Neuronal stem cell (in vitro differentiated cells): ENCODE measurements at regions not wholly inside any gene's neighbourhood (a gene's known extent, or its start where the extent isn't known, plus 50 kb on each side); places are given as distances from the start of the nearest gene placed in this dataset.
A peak's percentile ranks its signal among the peaks of the same experiment; 100 is the strongest.

Source experiments
- DNase-seq: peaks from one replicate; pipeline ENCODE4 v3.0.0-alpha.2; 2013; ENCODE audit warnings: low spot score
- H2AFZ ChIP-seq: one replicate; pipeline ENCODE4 v1.6.1; 2013; ENCODE audit warnings: mild to moderate bottlenecking, low read length, inconsistent platforms
- H2AK5ac ChIP-seq: 2 replicates; pipeline ENCODE4 v1.6.1; 2013; ENCODE audit warnings: low read depth, mild to moderate bottlenecking, inconsistent platforms, low read length, moderate library complexity, mixed read lengths
- H2BK120ac ChIP-seq: 2 replicates; pipeline ENCODE4 v1.6.1; 2013; ENCODE audit warnings: low read depth, mild to moderate bottlenecking, inconsistent platforms, low read length, moderate library complexity, mixed read lengths
- H2BK12ac ChIP-seq: one replicate; pipeline ENCODE4 v1.6.1; 2013; ENCODE audit warnings: low read length, inconsistent platforms
- H2BK15ac ChIP-seq: 2 replicates; pipeline ENCODE4 v1.6.1; 2013; ENCODE audit warnings: mild to moderate bottlenecking, low read length, inconsistent platforms, mixed read lengths
- H2BK5ac ChIP-seq: one replicate; pipeline ENCODE4 v1.6.1; 2013; ENCODE audit warnings: inconsistent platforms, mild to moderate bottlenecking, low read length, moderate library complexity
- H3K14ac ChIP-seq: one replicate; pipeline ENCODE4 v1.6.1; 2013; ENCODE audit warnings: low read length, inconsistent platforms
- H3K18ac ChIP-seq: 2 replicates; pipeline ENCODE4 v1.6.1; 2013; ENCODE audit warnings: low read length, inconsistent platforms
- H3K23ac ChIP-seq: 2 replicates; pipeline ENCODE4 v1.6.1; 2013; ENCODE audit warnings: low read depth, mild to moderate bottlenecking, mixed read lengths, low read length, inconsistent platforms; ENCODE audit not compliant: poor library complexity
- H3K27ac ChIP-seq: replicated peaks from 3 replicates; pipeline ENCODE4 v1.5.1; 2013; ENCODE audit warnings: low read length, inconsistent platforms
- H3K27me3 ChIP-seq, 3 experiments: 2 replicates each; pipeline ENCODE4 v1.6.1; 2013; ENCODE audit warnings: low read length in 3 of 3, mild to moderate bottlenecking in 2 of 3, inconsistent platforms in 1 of 3, low read depth in 1 of 3, mixed read lengths in 1 of 3, moderate library complexity in 1 of 3; ENCODE audit not compliant: control insufficient read depth in 3 of 3, insufficient read depth in 3 of 3
- H3K36me3 ChIP-seq, 2 donors: replicated peaks in 1 of 2; 2 replicates each; pipeline ENCODE4 v1.6.1; 2013; ENCODE audit warnings: low read length in 2 of 2; ENCODE audit not compliant: control insufficient read depth in 2 of 2, insufficient read depth in 2 of 2
- H3K4ac ChIP-seq: 2 replicates; pipeline ENCODE4 v1.6.1; 2013; ENCODE audit warnings: inconsistent platforms, mild to moderate bottlenecking, low read length, moderate library complexity
- H3K4me1 ChIP-seq, 2 donors: 1 replicate in 1 of 2; 2 replicates in 1 of 2; pipeline ENCODE4 v1.6.1; 2013; ENCODE audit warnings: low read length in 2 of 2, low read depth in 1 of 2; ENCODE audit not compliant: control insufficient read depth in 2 of 2, insufficient read depth in 1 of 2
- H3K4me2 ChIP-seq: one replicate; pipeline ENCODE4 v1.6.1; 2013; ENCODE audit warnings: mild to moderate bottlenecking, low read length, inconsistent platforms; ENCODE audit not compliant: insufficient read depth, poor library complexity, severe bottlenecking
- H3K4me3 ChIP-seq, 2 donors: 2 replicates each; pipeline ENCODE4 v1.5.1; 2013; ENCODE audit warnings: low read length in 2 of 2, mild to moderate bottlenecking in 2 of 2, inconsistent platforms in 1 of 2, moderate library complexity in 1 of 2
- H3K79me1 ChIP-seq: one replicate; pipeline ENCODE4 v1.6.1; 2013; ENCODE audit warnings: low read depth, mild to moderate bottlenecking, inconsistent platforms, low read length, moderate library complexity
- H3K9ac ChIP-seq: one replicate; pipeline ENCODE4 v1.6.1; 2013; ENCODE audit warnings: mild to moderate bottlenecking, low read depth, low read length, inconsistent platforms; ENCODE audit not compliant: poor library complexity
- H3K9me3 ChIP-seq, 2 donors: replicated peaks in 1 of 2; 2 replicates each; pipeline versions ENCODE3 to v1.6.1; 2013; ENCODE audit warnings: low read length in 2 of 2, mild to moderate bottlenecking in 2 of 2, inconsistent platforms in 1 of 2, low read depth in 1 of 2, mixed read lengths in 1 of 2, moderate library complexity in 1 of 2; ENCODE audit not compliant: control insufficient read depth in 2 of 2, insufficient read depth in 1 of 2
- H4K8ac ChIP-seq: one replicate; pipeline ENCODE4 v1.6.1; 2013; ENCODE audit warnings: low read depth, mild to moderate bottlenecking, inconsistent platforms, low read length, moderate library complexity
- H4K91ac ChIP-seq: one replicate; pipeline ENCODE4 v1.6.1; 2013; ENCODE audit warnings: low read length, low read depth, mild to moderate bottlenecking, inconsistent platforms; ENCODE audit not compliant: poor library complexity
- WGBS, 2 donors: extraction: QIAGEN DNeasy Blood & Tissue Kit; methylation state at CpG; one replicate each; pipeline ENCODE4 v1.1.7; 2013; ENCODE audit warnings: missing lambda C conversion rate in 2 of 2, mixed read lengths in 1 of 2; ENCODE audit not compliant: insufficient read length in 2 of 2, insufficient replicate concordance in 1 of 2; ENCODE audit errors: extremely low coverage in 2 of 2; 5-methylcytosine and 5-hydroxymethylcytosine counted together

DNA sequence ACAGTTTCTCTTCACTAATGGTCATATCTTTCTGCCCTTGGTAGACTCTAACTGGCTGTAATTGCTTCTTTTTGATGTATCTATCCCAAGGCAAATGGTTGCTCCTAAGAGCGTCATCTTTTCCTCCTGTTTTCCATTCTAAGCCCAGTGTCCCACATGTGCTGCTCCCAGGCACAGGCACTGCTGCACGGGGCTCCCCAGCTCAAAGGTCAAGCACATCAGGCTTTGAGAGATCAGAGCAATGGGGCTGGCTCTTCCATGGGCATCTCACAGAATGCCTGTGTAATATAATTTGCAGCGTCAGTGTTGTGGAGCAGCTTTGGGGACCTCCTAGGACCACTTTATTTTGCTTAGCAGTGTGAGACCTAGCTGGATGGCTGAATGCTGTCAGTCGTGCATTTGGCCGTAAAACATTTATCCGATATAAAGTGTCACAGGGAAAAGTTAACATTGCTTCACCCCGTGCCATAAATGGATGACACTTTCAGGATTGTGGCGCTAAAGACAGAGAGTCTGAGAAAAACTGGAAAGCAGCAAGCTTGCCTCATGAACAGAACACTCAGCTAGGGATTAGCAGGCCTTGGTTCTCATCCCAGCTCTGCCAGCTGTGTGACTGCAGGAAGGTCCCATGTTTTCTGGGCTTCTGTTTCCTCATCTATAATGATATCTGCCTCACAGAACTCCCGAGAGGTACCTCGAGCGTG lies 277.5 kb upstream of the TBL1XR1 start:
- no peak overlapping the region for H3K4me2 ChIP-seq
- H3K9ac ChIP-seq, result no peak overlapping the region
- no peak overlapping the region for H2BK15ac ChIP-seq
- peak overlapping the region; percentile 39 for H3K18ac ChIP-seq
- H2AK5ac ChIP-seq, result no peak overlapping the region
- no peak overlapping the region for H3K23ac ChIP-seq
- H3K36me3 ChIP-seq, result no peaks in the 10 kb centered on the region
- H3K4me1 ChIP-seq, result peaks cover 5 to 13% of the 10 kb centered on the region in 2 donors
- H2BK5ac ChIP-seq, result no peak overlapping the region
- DNase-seq, result no peak
- H3K4me3 ChIP-seq, result no peak overlapping the region
- H2BK12ac ChIP-seq, result no peak overlapping the region
- H4K8ac ChIP-seq, result no peak overlapping the region
- H2AFZ ChIP-seq, result peak overlapping the region; percentile 20
- H3K4ac ChIP-seq, result no peak overlapping the region
- no CpG with 5 or more reads among the region's 11 CpGs for WGBS, 2 donors
- H3K27me3 ChIP-seq, result no peaks in the 10 kb centered on the region
- no peak overlapping the region for H3K27ac ChIP-seq
- no peak overlapping the region for H3K14ac ChIP-seq
- H3K79me1 ChIP-seq, result no peaks in the 10 kb centered on the region
- H4K91ac ChIP-seq, result no peak overlapping the region
- no peaks in the 10 kb centered on the region for H3K9me3 ChIP-seq
- no peak overlapping the region for H2BK120ac ChIP-seq

- H2BK12ac ChIP-seq, result no peak overlapping the region
- H3K27me3 ChIP-seq, result no peaks in the 10 kb centered on the region
- no peaks in the 10 kb centered on the region for H3K36me3 ChIP-seq
- H3K4me1 ChIP-seq, result peaks cover 5 to 9% of the 10 kb centered on the region in 2 donors
- no peak overlapping the region for H3K27ac ChIP-seq
- peak overlapping the region; percentile 20 for H2AFZ ChIP-seq
- no peak overlapping the region for H4K91ac ChIP-seq
- no peak overlapping the region for H2BK120ac ChIP-seq
- no peak overlapping the region for H3K14ac ChIP-seq
- H3K18ac ChIP-seq, result no peak overlapping the region
- no peak for DNase-seq
- no peak overlapping the region for H3K4ac ChIP-seq
- H2AK5ac ChIP-seq, result no peak overlapping the region
- H4K8ac ChIP-seq, result no peak overlapping the region
- H3K9me3 ChIP-seq, result no peaks in the 10 kb centered on the region
- no peak overlapping the region for H2BK5ac ChIP-seq
- H3K79me1 ChIP-seq, result no peaks in the 10 kb centered on the region
- H3K9ac ChIP-seq, result no peak overlapping the region
- H3K23ac ChIP-seq, result no peak overlapping the region
- WGBS, 2 donors, result no CpG with 5 or more reads among the region's 5 CpGs
- H3K4me3 ChIP-seq, result no peak overlapping the region
- no peak overlapping the region for H3K4me2 ChIP-seq
- H2BK15ac ChIP-seq, result no peak overlapping the region
Observed at GRCh38 chr3:177475356-177475665, 278.0 kb upstream of the TBL1XR1 start.

GRCh38 chr3:177476495-177476894 lies 279.2 kb upstream of the TBL1XR1 start:
- no peak overlapping the region for H2BK120ac ChIP-seq

GRCh38 chr3:177476921-177477435 lies 279.7 kb upstream of the TBL1XR1 start:
- no peak overlapping the region for H3K18ac ChIP-seq
- no peak overlapping the region for H3K9ac ChIP-seq
- H3K4me1 ChIP-seq, result peaks cover 9 to 13% of the 10 kb centered on the region in 2 donors
- H3K14ac ChIP-seq, result no peak overlapping the region
- H2BK120ac ChIP-seq, result no peak overlapping the region
- H2AK5ac ChIP-seq, result no peak overlapping the region
- H3K36me3 ChIP-seq, result no peaks in the 10 kb centered on the region
- H3K9me3 ChIP-seq, result no peaks in the 10 kb centered on the region
- no peaks in the 10 kb centered on the region for H3K27me3 ChIP-seq
- no peak overlapping the region for H2AFZ ChIP-seq
- H2BK15ac ChIP-seq, result no peak overlapping the region
- no peak for DNase-seq
- no peak overlapping the region for H2BK5ac ChIP-seq
- no peaks in the 10 kb centered on the region for H3K79me1 ChIP-seq
- no peak overlapping the region for H3K4me2 ChIP-seq
- no peak overlapping the region for H2BK12ac ChIP-seq
- H3K27ac ChIP-seq, result no peak overlapping the region
- no peak overlapping the region for H3K4me3 ChIP-seq
- no CpG with 5 or more reads among the region's 6 CpGs for WGBS, 2 donors
- no peak overlapping the region for H3K4ac ChIP-seq
- H3K23ac ChIP-seq, result no peak overlapping the region
- no peak overlapping the region for H4K91ac ChIP-seq
- H4K8ac ChIP-seq, result no peak overlapping the region

More at GRCh38 chr3:177476495-177476894, 279.2 kb upstream of the TBL1XR1 start:
- H2BK15ac ChIP-seq, result no peak overlapping the region
- H2AK5ac ChIP-seq, result no peak overlapping the region
- no peak overlapping the region for H2BK12ac ChIP-seq
- no peak overlapping the region for H3K4me3 ChIP-seq
- no peak overlapping the region for H3K4me2 ChIP-seq
- H3K36me3 ChIP-seq, result no peaks in the 10 kb centered on the region
- no peak overlapping the region for H3K23ac ChIP-seq
- no peak overlapping the region for H4K91ac ChIP-seq
- no peak for DNase-seq
- no peaks in the 10 kb centered on the region for H3K27me3 ChIP-seq
- no peaks in the 10 kb centered on the region for H3K9me3 ChIP-seq
- peaks cover 8 to 11% of the 10 kb centered on the region in 2 donors for H3K4me1 ChIP-seq
- H3K9ac ChIP-seq, result no peak overlapping the region
- no peaks in the 10 kb centered on the region for H3K79me1 ChIP-seq
- no CpG with 5 or more reads among the region's 7 CpGs for WGBS, 2 donors
- H4K8ac ChIP-seq, result no peak overlapping the region
- no peak overlapping the region for H3K14ac ChIP-seq
- H3K18ac ChIP-seq, result no peak overlapping the region
- H3K27ac ChIP-seq, result no peak overlapping the region
- no peak overlapping the region for H2AFZ ChIP-seq
- no peak overlapping the region for H3K4ac ChIP-seq
- H2BK5ac ChIP-seq, result no peak overlapping the region
